ENCODE measurements at regions not wholly inside any gene's neighbourhood (a gene's known extent, or its start where the extent isn't known, plus 50 kb on each side); places are given as distances from the start of the nearest gene placed in this dataset.

GRCh38 chr1:82446236-82446635, 645.5 kb downstream of the ADGRL2 start:
- TF ChIP-seq ZNF274 (IDR thresholded peaks at IDR 0.05; ENCODE audit: low read depth, low read length), result no peak

GRCh38 chr1:82445827-82446226, 645.1 kb downstream of the ADGRL2 start:
- no peak overlapping the region for H3K4me3 ChIP-seq (ENCODE audit: low read length)
- no peak for TF ChIP-seq ZNF274 (IDR thresholded peaks at IDR 0.05; ENCODE audit: low read depth, low read length)

More at GRCh38 chr1:82446236-82446635, 645.5 kb downstream of the ADGRL2 start:
- no peak overlapping the region for H3K4me3 ChIP-seq (ENCODE audit: low read length)

GRCh38 chr1:82445132-82445531, 644.4 kb downstream of the ADGRL2 start:
- TF ChIP-seq ZNF274 (IDR thresholded peaks at IDR 0.05; ENCODE audit: low read depth, low read length), result no peak
- H3K4me3 ChIP-seq (ENCODE audit: low read length), result no peak overlapping the region

- no peak for TF ChIP-seq ZNF274 (IDR thresholded peaks at IDR 0.05; ENCODE audit: low read depth, low read length)
- H3K4me3 ChIP-seq (ENCODE audit: low read length), result no peak overlapping the region
These were observed 640.7 kb downstream of the ADGRL2 start for GRCh38 chr1:82441402-82441801.

- H3K4me3 ChIP-seq (ENCODE audit: low read length), result no peak overlapping the region
- no peak for TF ChIP-seq ZNF274 (IDR thresholded peaks at IDR 0.05; ENCODE audit: low read depth, low read length)
These were observed 622.6 kb downstream of the ADGRL2 start for GRCh38 chr1:82423174-82423815.

- TF ChIP-seq ZNF274 (IDR thresholded peaks at IDR 0.05; ENCODE audit: low read depth, low read length), result no peak
These were observed 621.0 kb downstream of the ADGRL2 start for GRCh38 chr1:82421782-82422181.

GRCh38 chr1:82420584-82420983, 619.9 kb downstream of the ADGRL2 start:
- H3K4me3 ChIP-seq (ENCODE audit: low read length), result no peak overlapping the region
- TF ChIP-seq ZNF274 (IDR thresholded peaks at IDR 0.05; ENCODE audit: low read depth, low read length), result no peak

More at GRCh38 chr1:82421782-82422181, 621.0 kb downstream of the ADGRL2 start:
- no peak overlapping the region for H3K4me3 ChIP-seq (ENCODE audit: low read length)

GRCh38 chr1:82411605-82412004, 610.9 kb downstream of the ADGRL2 start:
- no peak for TF ChIP-seq ZNF274 (IDR thresholded peaks at IDR 0.05; ENCODE audit: low read depth, low read length)
- no peak overlapping the region for H3K4me3 ChIP-seq (ENCODE audit: low read length)

GRCh38 chr1:82405333-82405732, 604.6 kb downstream of the ADGRL2 start:
- TF ChIP-seq ZNF274 (IDR thresholded peaks at IDR 0.05; ENCODE audit: low read depth, low read length), result no peak
- no peak overlapping the region for H3K4me3 ChIP-seq (ENCODE audit: low read length)

- TF ChIP-seq ZNF274 (IDR thresholded peaks at IDR 0.05; ENCODE audit: low read depth, low read length), result no peak
- H3K4me3 ChIP-seq (ENCODE audit: low read length), result no peak overlapping the region
These were observed 600.4 kb downstream of the ADGRL2 start for GRCh38 chr1:82401116-82401515.

- H3K4me3 ChIP-seq (ENCODE audit: low read length), result no peak overlapping the region
- TF ChIP-seq ZNF274 (IDR thresholded peaks at IDR 0.05; ENCODE audit: low read depth, low read length), result no peak
These were observed 599.8 kb downstream of the ADGRL2 start for GRCh38 chr1:82400521-82400920.

GRCh38 chr1:82399093-82399492, 598.4 kb downstream of the ADGRL2 start:
- TF ChIP-seq ZNF274 (IDR thresholded peaks at IDR 0.05; ENCODE audit: low read depth, low read length), result no peak
- H3K4me3 ChIP-seq (ENCODE audit: low read length), result no peak overlapping the region

- no peak overlapping the region for H3K4me3 ChIP-seq (ENCODE audit: low read length)
- no peak for TF ChIP-seq ZNF274 (IDR thresholded peaks at IDR 0.05; ENCODE audit: low read depth, low read length)
These were observed 597.6 kb downstream of the ADGRL2 start for GRCh38 chr1:82398357-82398756.

- TF ChIP-seq ZNF274 (IDR thresholded peaks at IDR 0.05; ENCODE audit: low read depth, low read length), result no peak
- no peak overlapping the region for H3K4me3 ChIP-seq (ENCODE audit: low read length)
These were observed 594.7 kb downstream of the ADGRL2 start for GRCh38 chr1:82395440-82395839.

- no peak overlapping the region for H3K4me3 ChIP-seq (ENCODE audit: low read length)
- no peak for TF ChIP-seq ZNF274 (IDR thresholded peaks at IDR 0.05; ENCODE audit: low read depth, low read length)
These were observed 592.2 kb downstream of the ADGRL2 start for GRCh38 chr1:82392946-82393345.

- no peak overlapping the region for H3K4me3 ChIP-seq (ENCODE audit: low read length)
- no peak for TF ChIP-seq ZNF274 (IDR thresholded peaks at IDR 0.05; ENCODE audit: low read depth, low read length)
These were observed 591.8 kb downstream of the ADGRL2 start for GRCh38 chr1:82392513-82392912.

Data from GM08714 (cell line).